HCT116 (cell line): ENCODE measurements at regions not wholly inside any gene's neighbourhood (a gene's known extent, or its start where the extent isn't known, plus 50 kb on each side); places are given as distances from the start of the nearest gene placed in this dataset.
"Not testable (repeated sequence)": the region's sequence is repeated elsewhere in the genome, so short reads cannot be mapped to it uniquely, and the experiment has no call there.

Experiments
- ATAC-seq: fragments of 200-7000 bp; cut with Tn5 transposase; 2 replicates; pipeline ENCODE4 v1.9.1; 2020; ENCODE audit warnings: mild to moderate bottlenecking, moderate library complexity
- BruUV-seq: library from RNA; stranded (reverse); fragments of 400-500 nt; replicated peaks from 2 replicates; lab custom pipeline; 2021; lab: Mats Ljungman, UMichigan
- CTCF ChIA-PET: fragments of 300-600 bp; sonication (Branson Sonifier 250); formaldehyde crosslinking; loops from one replicate; lab custom pipeline; 2021; ENCODE audit warnings: antibody characterized with exemption; lab: Charles Lee
- POLR2A ChIA-PET: fragments of 300-600, 350-600 bp; sonication (Branson Sonifier 250); formaldehyde crosslinking; loops from one replicate; lab custom pipeline; 2021; ENCODE audit warnings: antibody characterized with exemption; lab: Charles Lee
- RAD21 ChIA-PET, 2 experiments: fragments of 300-600 bp; sonication (Branson Sonifier 250); formaldehyde crosslinking; loops; one replicate each; lab custom pipeline; 2023; ENCODE audit warnings: low total read pairs in 2 of 2; ENCODE audit not compliant: uncharacterized antibody in 2 of 2, unreplicated experiment in 2 of 2, low non-redundant PET in 1 of 2; lab: Charles Lee
- DNase-seq: peaks from one replicate; pipeline ENCODE4 v3.0.0-alpha.2; 2010; ENCODE audit warnings: low read depth, low spot score
- H2AFZ ChIP-seq: fragments of 200-600 bp; shearing (Covaris generic), sonication (generic); 2 replicates; pipeline ENCODE4 v1.6.1; 2017; ENCODE audit warnings: low read depth, mixed run types, mixed read lengths, antibody characterized with exemption, low read length; ENCODE audit not compliant: poor library complexity, severe bottlenecking
- H3K27ac ChIP-seq: 2 replicates; pipeline ENCODE4 v1.5.1; 2012; ENCODE audit warnings: low read depth, low read length
- H3K27me3 ChIP-seq: fragments of 200-600 bp; sonication (generic); 2 replicates; pipeline ENCODE4 v1.6.1; 2016; ENCODE audit warnings: mixed run types, low read length, mixed read lengths; ENCODE audit not compliant: insufficient read depth
- H3K36me3 ChIP-seq, 2 experiments: fragments of 200-500 bp in 1 of 2; fragments of 200-600 bp in 1 of 2; sonication (Bioruptor generic) in 1 of 2; sonication (generic) in 1 of 2; 2 replicates each; pipeline versions ENCODE4 v1.5.1 to v1.6.1; 2014 to 2016; ENCODE audit warnings: low read length in 2 of 2, inconsistent platforms in 1 of 2, mixed read lengths in 1 of 2, mixed run types in 1 of 2; ENCODE audit not compliant: insufficient read depth in 2 of 2, control insufficient read depth in 1 of 2
- H3K4me1 ChIP-seq, 2 experiments: fragments of 200-600 bp in 1 of 2; sonication (generic) in 1 of 2; 2 replicates each; pipeline versions ENCODE4 v1.5.1 to v1.6.1; 2012 to 2017; ENCODE audit warnings: low read length in 2 of 2, inconsistent platforms in 1 of 2, mild to moderate bottlenecking in 1 of 2, mixed read lengths in 1 of 2, mixed run types in 1 of 2, moderate library complexity in 1 of 2; ENCODE audit not compliant: insufficient read depth in 2 of 2, control insufficient read depth in 1 of 2
- H3K4me2 ChIP-seq: fragments of 200-600 bp; sonication (generic); 2 replicates; pipeline ENCODE4 v1.6.1; 2017; ENCODE audit warnings: mixed run types, low read length, mixed read lengths
- H3K4me3 ChIP-seq, 2 experiments: fragments of 200-600 bp in 1 of 2; sonication (generic) in 1 of 2; replicated peaks in 1 of 2; 2 replicates each; pipeline ENCODE4 v1.5.1; 2011 to 2016; ENCODE audit warnings: low read length in 2 of 2, control low read depth in 1 of 2, low read depth in 1 of 2, mild to moderate bottlenecking in 1 of 2, mixed read lengths in 1 of 2, mixed run types in 1 of 2
- H3K79me2 ChIP-seq: fragments of 200-600 bp; sonication (generic); 2 replicates; pipeline ENCODE4 v1.6.1; 2017; ENCODE audit warnings: mild to moderate bottlenecking, mixed run types, low read length, moderate library complexity, mixed read lengths; ENCODE audit not compliant: insufficient read depth
- H3K9ac ChIP-seq: fragments of 200-600 bp; sonication (generic); 2 replicates; pipeline ENCODE4 v1.6.1; 2016; ENCODE audit warnings: low read length, mixed read lengths
- H3K9me2 ChIP-seq: fragments of 200-600 bp; sonication (generic), shearing (Covaris generic); 2 replicates; pipeline ENCODE4 v1.6.1; 2017; ENCODE audit warnings: mixed run types, mild to moderate bottlenecking, moderate library complexity; ENCODE audit not compliant: insufficient read depth
- H3K9me3 ChIP-seq, 2 experiments: fragments of 200-500 bp in 1 of 2; fragments of 200-600 bp in 1 of 2; sonication (Bioruptor generic) in 1 of 2; sonication (generic) in 1 of 2; 2 replicates each; pipeline ENCODE4 v1.6.1; 2014 to 2017; ENCODE audit warnings: low read length in 2 of 2, mixed read lengths in 2 of 2, inconsistent platforms in 1 of 2, low read depth in 1 of 2, mild to moderate bottlenecking in 1 of 2, mixed run types in 1 of 2, moderate library complexity in 1 of 2; ENCODE audit not compliant: control insufficient read depth in 1 of 2, insufficient read depth in 1 of 2
- H4K20me1 ChIP-seq: fragments of 200-600 bp; sonication (generic), shearing (Covaris generic); 2 replicates; pipeline ENCODE4 v1.6.1; 2017; ENCODE audit warnings: mixed run types, mild to moderate bottlenecking, moderate library complexity; ENCODE audit not compliant: insufficient read depth
- ATF3 ChIP-seq: IDR thresholded peaks from 2 replicates; pipeline ENCODE4 v1.6.1; 2012
- CTCF ChIP-seq, 3 experiments: fragments of 200-600 bp in 1 of 3; sonication (generic) in 1 of 3; IDR thresholded peaks in 2 of 3; conservative IDR thresholded peaks in 1 of 3; 2 replicates each; pipeline ENCODE4 v1.5.1; 2012 to 2017; ENCODE audit warnings: low read depth in 2 of 3, low read length in 2 of 3, antibody characterized with exemption in 1 of 3, borderline replicate concordance in 1 of 3, control low read depth in 1 of 3, mild to moderate bottlenecking in 1 of 3, mixed read lengths in 1 of 3, mixed run types in 1 of 3, moderate library complexity in 1 of 3; ENCODE audit not compliant: insufficient read depth in 1 of 3
- FOSL1 ChIP-seq: IDR thresholded peaks from 2 replicates; pipeline ENCODE4 v1.6.1; 2012; ENCODE audit warnings: low read depth
- POLR2A ChIP-seq: IDR thresholded peaks from 2 replicates; pipeline ENCODE4 v1.7.0; 2011; ENCODE audit warnings: borderline replicate concordance; ENCODE audit not compliant: insufficient read depth, insufficient read length; ENCODE audit errors: extremely low read depth
- POLR2AphosphoS5 ChIP-seq: IDR thresholded peaks from 2 replicates; pipeline ENCODE4 v1.6.1; 2011; ENCODE audit warnings: mild to moderate bottlenecking, low read depth, low read length, moderate library complexity
- SRF ChIP-seq: IDR thresholded peaks from 2 replicates; pipeline ENCODE4 v1.6.1; 2012; ENCODE audit warnings: low read depth
- TCF7L2 ChIP-seq: IDR thresholded peaks from 2 replicates; pipeline ENCODE4 v1.7.0; 2011; ENCODE audit warnings: borderline replicate concordance, inconsistent platforms; ENCODE audit not compliant: insufficient read depth, insufficient read length; ENCODE audit errors: extremely low read depth
- intact Hi-C: fragments of 100-400 bp; cut with micrococcal nuclease; formaldehyde crosslinking; loops from 2 replicates; pipeline ENCODE4 v1.10.0; 2022

GRCh38 chr17:71809537-71809936, 311.3 kb upstream of the SOX9 start (continued):
- no peak for TF ChIP-seq CTCF (IDR thresholded peaks at IDR 0.05 in 2 of 3, conservative IDR thresholded peaks at IDR 0.05 in 1 of 3; ENCODE audit: borderline replicate concordance in 1 of 3, insufficient read depth in 1 of 3, low read depth in 2 of 3, low read length in 2 of 3)
- no peak for TF ChIP-seq ATF3
- no peak for TF ChIP-seq POLR2A
- no peak for TF ChIP-seq TCF7L2
- TF ChIP-seq, all 23 proteins: peak for 0

- H3K27ac ChIP-seq, BruUV-seq, H4K20me1 ChIP-seq, H3K9me3 ChIP-seq, H2AFZ ChIP-seq, H3K4me3 ChIP-seq, CTCF ChIA-PET, ATAC-seq, H3K9ac ChIP-seq, H3K79me2 ChIP-seq, POLR2A ChIA-PET, H3K27me3 ChIP-seq, H3K9me2 ChIP-seq, H3K4me2 ChIP-seq, RAD21 ChIA-PET, DNase-seq, H3K36me3 ChIP-seq, intact Hi-C loops, H3K4me1 ChIP-seq: not testable (repeated sequence)
These were observed 307.0 kb upstream of the SOX9 start for GRCh38 chr17:71813861-71814260.

- Histone ChIP-seq H3K4me1 (no peaks in the 10 kb centered on the region), H3K9ac (no peak overlapping the region), H3K79me2 (no peaks in the 10 kb centered on the region), H3K4me2 (no peak overlapping the region), H3K9me3 (no peaks in the 10 kb centered on the region), H4K20me1 (no peaks in the 10 kb centered on the region), H2AFZ (no peak overlapping the region), H3K27me3 (no peaks in the 10 kb centered on the region), H3K9me2 (no peaks in the 10 kb centered on the region), H3K4me3 (no peak overlapping the region), H3K27ac (no peak overlapping the region), H3K36me3 (no peaks in the 10 kb centered on the region)
- TF ChIP-seq POLR2AphosphoS5 (no peak), SRF (no peak), FOSL1 (no peak)
- intact Hi-C loops, result no loop called here
- DNase-seq, result no peak
- no peak for ATAC-seq
- POLR2A ChIA-PET, result no interaction called here
- no TSS peak for BruUV-seq
- CTCF ChIA-PET, result no interaction called here
- RAD21 ChIA-PET, result no interaction called here
These were observed 299.3 kb upstream of the SOX9 start for GRCh38 chr17:71821511-71821910.
